ENCODE measurements at regions not wholly inside any gene's neighbourhood (a gene's known extent, or its start where the extent isn't known, plus 50 kb on each side); places are given as distances from the start of the nearest gene placed in this dataset.

DNA sequence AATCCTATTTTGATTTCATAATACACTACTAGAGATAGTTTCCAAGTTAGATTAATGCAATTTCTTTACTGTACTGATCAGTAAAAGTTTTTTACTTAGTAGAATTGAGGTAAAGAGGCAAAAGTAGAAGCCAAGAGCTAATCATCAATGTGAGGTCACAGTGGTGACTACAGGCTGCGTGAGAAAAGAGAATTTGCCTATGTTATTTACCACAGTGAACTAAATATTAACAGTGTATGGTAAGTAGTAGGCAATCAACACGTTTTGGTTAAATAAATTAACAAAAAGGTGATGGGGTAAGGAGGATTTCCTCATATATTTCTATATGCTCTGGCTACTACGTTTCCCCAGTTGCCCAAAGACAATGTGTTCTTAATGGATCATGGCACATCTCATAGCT is 202.2 kb upstream of the CMC1 start:
- no peak for TF ChIP-seq POLR2AphosphoS5 (IDR thresholded peaks at IDR 0.05)
- TF ChIP-seq POLR2A (IDR thresholded peaks at IDR 0.05): no peak
- TF ChIP-seq, protein P1, sequence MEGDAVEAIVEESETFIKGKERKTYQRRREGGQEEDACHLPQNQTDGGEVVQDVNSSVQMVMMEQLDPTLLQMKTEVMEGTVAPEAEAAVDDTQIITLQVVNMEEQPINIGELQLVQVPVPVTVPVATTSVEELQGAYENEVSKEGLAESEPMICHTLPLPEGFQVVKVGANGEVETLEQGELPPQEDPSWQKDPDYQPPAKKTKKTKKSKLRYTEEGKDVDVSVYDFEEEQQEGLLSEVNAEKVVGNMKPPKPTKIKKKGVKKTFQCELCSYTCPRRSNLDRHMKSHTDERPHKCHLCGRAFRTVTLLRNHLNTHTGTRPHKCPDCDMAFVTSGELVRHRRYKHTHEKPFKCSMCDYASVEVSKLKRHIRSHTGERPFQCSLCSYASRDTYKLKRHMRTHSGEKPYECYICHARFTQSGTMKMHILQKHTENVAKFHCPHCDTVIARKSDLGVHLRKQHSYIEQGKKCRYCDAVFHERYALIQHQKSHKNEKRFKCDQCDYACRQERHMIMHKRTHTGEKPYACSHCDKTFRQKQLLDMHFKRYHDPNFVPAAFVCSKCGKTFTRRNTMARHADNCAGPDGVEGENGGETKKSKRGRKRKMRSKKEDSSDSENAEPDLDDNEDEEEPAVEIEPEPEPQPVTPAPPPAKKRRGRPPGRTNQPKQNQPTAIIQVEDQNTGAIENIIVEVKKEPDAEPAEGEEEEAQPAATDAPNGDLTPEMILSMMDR (IDR thresholded peaks at IDR 0.05): no peak
- TF ChIP-seq EP300 (IDR thresholded peaks at IDR 0.05): no peak
